ACC112 (cell line): ENCODE measurements at regions not wholly inside any gene's neighbourhood (a gene's known extent, or its start where the extent isn't known, plus 50 kb on each side); places are given as distances from the start of the nearest gene placed in this dataset.
"Not testable (repeated sequence)": the region's sequence is repeated elsewhere in the genome, so short reads cannot be mapped to it uniquely, and the experiment has no call there.

Experiments used
- H2AFZ ChIP-seq: fragments of 200-600 bp; sonication (generic); one replicate; pipeline ENCODE4 v1.6.0; 2017; ENCODE audit warnings: antibody characterized with exemption, low read length; ENCODE audit not compliant: unreplicated experiment
- H3K27ac ChIP-seq: fragments of 200-600 bp; sonication (generic); 2 replicates; pipeline ENCODE4 v1.5.1; 2014; ENCODE audit warnings: low read depth, mild to moderate bottlenecking, antibody characterized with exemption, low read length, moderate library complexity
- H3K27me3 ChIP-seq: fragments of 200-600 bp; sonication (generic); 2 replicates; pipeline ENCODE4 v1.6.1; 2014; ENCODE audit warnings: mild to moderate bottlenecking, antibody characterized with exemption, low read length, moderate library complexity, mixed read lengths; ENCODE audit not compliant: insufficient read depth
- H3K36me3 ChIP-seq: fragments of 200-600 bp; sonication (generic); 2 replicates; pipeline ENCODE4 v1.6.1; 2016; ENCODE audit warnings: mild to moderate bottlenecking, antibody characterized with exemption, low read length, moderate library complexity, mixed read lengths; ENCODE audit not compliant: insufficient read depth
- H3K4me1 ChIP-seq: fragments of 200-600 bp; sonication (generic); one replicate; pipeline ENCODE4 v1.6.1; 2016; ENCODE audit warnings: low read length, mixed read lengths; ENCODE audit not compliant: insufficient read depth, unreplicated experiment, control insufficient read depth
- H3K4me3 ChIP-seq: fragments of 200-600 bp; sonication (generic); 2 replicates; pipeline ENCODE4 v1.5.1; 2014; ENCODE audit warnings: mild to moderate bottlenecking, low read depth, low read length
- H3K79me2 ChIP-seq: fragments of 200-600 bp; sonication (generic); one replicate; pipeline ENCODE4 v1.6.0; 2016; ENCODE audit warnings: low read length; ENCODE audit not compliant: control insufficient read depth, unreplicated experiment, insufficient read depth

- H3K27me3 ChIP-seq: no peaks in the 10 kb centered on the region
- peaks cover 11% of the 10 kb centered on the region for H3K4me1 ChIP-seq
- H2AFZ ChIP-seq: no peak overlapping the region
- H3K36me3 ChIP-seq: no peaks in the 10 kb centered on the region; the same call in 1 of the 2 replicates
- H3K4me3 ChIP-seq: no peak overlapping the region
- peak overlapping the region; percentile 19; the same call in 1 of the 2 replicates for H3K27ac ChIP-seq
- H3K79me2 ChIP-seq: no peaks in the 10 kb centered on the region
Measured at GRCh38 chr2:210997373-210997772, 441.0 kb downstream of the CPS1 start.

GRCh38 chr2:210998334-210998733 lies 441.9 kb downstream of the CPS1 start:
- Histone ChIP-seq H3K4me3 (no peak overlapping the region), H3K79me2 (no peaks in the 10 kb centered on the region), H3K27ac (no peak overlapping the region), H3K27me3 (no peaks in the 10 kb centered on the region), H3K36me3 (no peaks in the 10 kb centered on the region; the same call in 1 of the 2 replicates), H3K4me1 (peaks cover 11% of the 10 kb centered on the region), H2AFZ (no peak overlapping the region)

- no peaks in the 10 kb centered on the region for H3K27me3 ChIP-seq
- no peak overlapping the region for H3K4me3 ChIP-seq
- no peaks in the 10 kb centered on the region for H3K36me3 ChIP-seq
- H2AFZ ChIP-seq: peak overlapping the region; percentile 23
- H3K4me1 ChIP-seq: no peaks in the 10 kb centered on the region
- no peaks in the 10 kb centered on the region for H3K79me2 ChIP-seq
- H3K27ac ChIP-seq: no peak overlapping the region
Measured at GRCh38 chr2:211014376-211014775, 458.0 kb downstream of the CPS1 start.

- no peaks in the 10 kb centered on the region for H3K79me2 ChIP-seq
Measured at GRCh38 chr2:211014906-211015305, 458.5 kb downstream of the CPS1 start.

GRCh38 chr2:211025089-211025488 lies 468.7 kb downstream of the CPS1 start:
- not testable (repeated sequence) for H3K36me3 ChIP-seq, H2AFZ ChIP-seq, H3K4me3 ChIP-seq, H3K4me1 ChIP-seq, H3K79me2 ChIP-seq, H3K27me3 ChIP-seq, H3K27ac ChIP-seq

More at GRCh38 chr2:211014906-211015305, 458.5 kb downstream of the CPS1 start:
- Histone ChIP-seq H3K4me3 (no peak overlapping the region), H3K27me3 (no peaks in the 10 kb centered on the region), H3K4me1 (no peaks in the 10 kb centered on the region), H2AFZ (no peak overlapping the region), H3K27ac (no peak overlapping the region), H3K36me3 (no peaks in the 10 kb centered on the region)

GRCh38 chr2:211026109-211026508 lies 469.7 kb downstream of the CPS1 start:
- no peak overlapping the region for H2AFZ ChIP-seq
- H3K4me3 ChIP-seq: no peak overlapping the region
- no peak overlapping the region for H3K27ac ChIP-seq
- H3K27me3 ChIP-seq: no peaks in the 10 kb centered on the region
- H3K36me3 ChIP-seq: no peaks in the 10 kb centered on the region
- no peaks in the 10 kb centered on the region for H3K4me1 ChIP-seq
- no peaks in the 10 kb centered on the region for H3K79me2 ChIP-seq

- Histone ChIP-seq H2AFZ (no peak overlapping the region), H3K36me3 (no peaks in the 10 kb centered on the region), H3K79me2 (no peaks in the 10 kb centered on the region), H3K27me3 (no peaks in the 10 kb centered on the region), H3K4me1 (no peaks in the 10 kb centered on the region), H3K4me3 (no peak overlapping the region), H3K27ac (no peak overlapping the region)
Measured at GRCh38 chr2:211027976-211028375, 471.6 kb downstream of the CPS1 start.

GRCh38 chr2:211033765-211034164 lies 477.4 kb downstream of the CPS1 start:
- Histone ChIP-seq H3K27me3 (no peaks in the 10 kb centered on the region), H3K4me1 (no peaks in the 10 kb centered on the region), H3K27ac (no peak overlapping the region), H3K79me2 (no peaks in the 10 kb centered on the region), H2AFZ (no peak overlapping the region), H3K4me3 (no peak overlapping the region), H3K36me3 (no peaks in the 10 kb centered on the region)

GRCh38 chr2:211035548-211036185 lies 479.3 kb downstream of the CPS1 start:
- Histone ChIP-seq H3K4me3 (no peak overlapping the region), H3K27ac (no peak overlapping the region), H3K4me1 (no peaks in the 10 kb centered on the region), H3K79me2 (no peaks in the 10 kb centered on the region), H3K27me3 (no peaks in the 10 kb centered on the region), H3K36me3 (no peaks in the 10 kb centered on the region), H2AFZ (no peak overlapping the region)

- Histone ChIP-seq H3K27ac (no peak overlapping the region), H3K4me1 (no peaks in the 10 kb centered on the region), H2AFZ (no peak overlapping the region), H3K4me3 (no peak overlapping the region), H3K36me3 (no peaks in the 10 kb centered on the region), H3K27me3 (no peaks in the 10 kb centered on the region), H3K79me2 (no peaks in the 10 kb centered on the region)
Measured at GRCh38 chr2:211045025-211045424, 488.6 kb downstream of the CPS1 start.

- Histone ChIP-seq H2AFZ (no peak overlapping the region), H3K27ac (no peak overlapping the region), H3K79me2 (no peaks in the 10 kb centered on the region), H3K4me3 (no peak overlapping the region), H3K4me1 (no peaks in the 10 kb centered on the region), H3K36me3 (no peaks in the 10 kb centered on the region), H3K27me3 (no peaks in the 10 kb centered on the region)
Measured at GRCh38 chr2:211049321-211050018, 493.1 kb downstream of the CPS1 start.
